NCI-H2029 (cell line): ENCODE measurements at regions not wholly inside any gene's neighbourhood (a gene's known extent, or its start where the extent isn't known, plus 50 kb on each side); places are given as distances from the start of the nearest gene placed in this dataset.
A peak's percentile ranks its signal among the peaks of the same experiment; 100 is the strongest.

Experiments
- DNase-seq: peaks from one replicate; lab custom pipeline; 2025; lab: John Stamatoyannopoulos, UW

GRCh38 chr3:44021651-44022594, 219.8 kb upstream of the TOPAZ1 start:
- no peak for DNase-seq

- no peak for DNase-seq
These were observed 217.6 kb upstream of the TOPAZ1 start for GRCh38 chr3:44023961-44024593.

GRCh38 chr3:44026220-44026865, 215.3 kb upstream of the TOPAZ1 start:
- DNase-seq: no peak

- no peak for DNase-seq
These were observed 212.6 kb upstream of the TOPAZ1 start for GRCh38 chr3:44029100-44029499.

- DNase-seq: no peak
These were observed 211.4 kb upstream of the TOPAZ1 start for GRCh38 chr3:44030285-44030684.

GRCh38 chr3:44030687-44031305, 210.9 kb upstream of the TOPAZ1 start:
- DNase-seq: peak; percentile 87

- DNase-seq: no peak
These were observed 210.0 kb upstream of the TOPAZ1 start for GRCh38 chr3:44031387-44032380.

GRCh38 chr3:44032487-44032886, 209.2 kb upstream of the TOPAZ1 start:
- no peak for DNase-seq

- DNase-seq: no peak
These were observed 208.6 kb upstream of the TOPAZ1 start for GRCh38 chr3:44033123-44033522.

GRCh38 chr3:44036850-44037249, 204.8 kb upstream of the TOPAZ1 start:
- DNase-seq: no peak

- DNase-seq: no peak
These were observed 202.7 kb upstream of the TOPAZ1 start for GRCh38 chr3:44039006-44039405.

- DNase-seq: no peak
These were observed 200.0 kb upstream of the TOPAZ1 start for GRCh38 chr3:44041726-44042125.

- no peak for DNase-seq
These were observed 198.9 kb upstream of the TOPAZ1 start for GRCh38 chr3:44042772-44043171.

GRCh38 chr3:44045476-44046275, 196.0 kb upstream of the TOPAZ1 start:
- peak; percentile 97 for DNase-seq

GRCh38 chr3:44047796-44048195, 193.9 kb upstream of the TOPAZ1 start:
- no peak for DNase-seq

- DNase-seq: no peak
These were observed 193.3 kb upstream of the TOPAZ1 start for GRCh38 chr3:44048196-44048924.

GRCh38 chr3:44048949-44049348, 192.7 kb upstream of the TOPAZ1 start:
- DNase-seq: no peak

- no peak for DNase-seq
These were observed 191.6 kb upstream of the TOPAZ1 start for GRCh38 chr3:44050101-44050500.

- DNase-seq: no peak
These were observed 190.8 kb upstream of the TOPAZ1 start for GRCh38 chr3:44050867-44051266.

GRCh38 chr3:44055951-44056350, 185.7 kb upstream of the TOPAZ1 start:
- DNase-seq: no peak
